Epithelial cell of proximal tubule (primary cell): ENCODE measurements at regions not wholly inside any gene's neighbourhood (a gene's known extent, or its start where the extent isn't known, plus 50 kb on each side); places are given as distances from the start of the nearest gene placed in this dataset.

Source experiments
- DNase-seq: peaks from one replicate; pipeline ENCODE4 v3.0.0-alpha.2; 2011; ENCODE audit warnings: low read depth
- H3K4me3 ChIP-seq: 2 replicates; pipeline ENCODE4 v1.5.1; 2011; ENCODE audit warnings: low read depth, mild to moderate bottlenecking, low read length
- CTCF ChIP-seq: conservative IDR thresholded peaks from 2 replicates; pipeline ENCODE4 v1.5.1; 2012; ENCODE audit warnings: low read depth, mild to moderate bottlenecking, low read length

DNA sequence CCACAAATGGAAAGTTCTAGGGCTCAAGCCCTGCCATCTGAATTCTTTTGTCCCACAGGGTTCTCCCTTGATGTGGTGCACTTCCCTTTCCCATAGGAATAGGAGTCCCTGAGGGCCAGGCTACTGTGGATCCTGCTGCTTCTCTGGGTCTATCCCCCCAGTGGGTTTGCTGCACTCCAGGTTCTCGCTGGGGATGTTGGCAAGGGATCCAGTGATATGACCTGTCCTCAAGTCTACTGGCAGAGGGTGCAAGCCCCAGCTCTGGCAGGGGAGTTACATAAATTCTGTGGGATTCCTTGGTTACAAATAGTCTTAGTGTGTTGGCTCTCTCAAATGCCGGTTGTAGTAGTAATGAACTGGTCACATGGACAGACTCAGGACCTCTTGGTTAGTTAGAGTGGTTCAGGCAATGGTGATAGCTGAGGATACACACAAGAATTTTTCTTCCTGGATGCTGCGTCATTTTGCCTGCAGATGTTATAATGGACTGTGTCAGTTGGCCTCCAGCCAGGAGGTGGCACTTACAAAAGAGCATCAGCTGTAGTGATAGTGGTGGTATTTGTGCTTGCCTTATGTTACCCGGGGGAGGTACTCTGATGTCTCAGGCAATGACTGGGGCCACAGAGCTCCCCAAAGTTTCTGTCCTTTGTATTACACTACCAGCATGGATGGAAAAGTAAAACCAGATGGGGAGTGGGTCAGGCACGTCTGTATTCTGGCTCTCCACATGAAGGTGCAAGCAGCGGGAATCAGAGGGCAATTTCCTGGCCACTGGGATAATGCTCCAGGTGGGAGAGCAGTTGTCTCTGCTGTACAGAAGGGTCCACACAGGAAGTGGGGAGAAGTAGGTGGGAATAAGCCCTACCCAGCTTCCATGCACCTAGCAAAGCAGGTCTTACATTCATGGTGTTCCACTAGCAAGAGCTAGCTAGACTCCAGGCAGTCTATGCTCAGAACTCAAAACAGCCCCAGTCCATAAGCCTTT is 267.9 kb downstream of the SOX11 start:
- no peak for TF ChIP-seq CTCF
- no peak overlapping the region for H3K4me3 ChIP-seq
- DNase-seq = no peak

GRCh38 chr2:5967506-5967905 is 275.3 kb downstream of the SOX11 start:
- DNase-seq = no peak
- no peak overlapping the region for H3K4me3 ChIP-seq
- no peak for TF ChIP-seq CTCF

DNA sequence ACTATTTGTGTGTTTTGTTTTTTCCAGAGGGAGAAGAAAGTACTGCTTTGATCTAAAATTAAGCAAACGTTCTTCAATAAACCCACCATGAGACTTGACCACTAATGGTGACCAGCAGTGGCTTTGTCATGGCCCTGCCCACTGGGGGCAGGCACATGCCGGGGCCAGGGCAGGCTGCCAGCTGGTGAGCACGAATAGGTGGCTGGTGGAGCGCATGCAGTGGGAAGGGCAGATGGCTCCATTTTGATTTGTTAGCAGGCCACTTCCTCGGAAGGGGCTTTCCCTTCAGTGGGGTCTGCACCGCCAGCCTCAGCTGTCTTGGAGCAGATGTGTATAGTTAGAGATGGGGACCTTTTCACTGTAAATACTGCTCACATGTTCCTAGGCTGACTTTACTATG is 277.1 kb downstream of the SOX11 start:
- DNase-seq = no peak
- H3K4me3 ChIP-seq = no peak overlapping the region
- TF ChIP-seq CTCF = no peak

GRCh38 chr2:5970347-5970746 is 278.2 kb downstream of the SOX11 start:
- no peak for TF ChIP-seq CTCF
- H3K4me3 ChIP-seq = no peak overlapping the region
- no peak for DNase-seq

DNA sequence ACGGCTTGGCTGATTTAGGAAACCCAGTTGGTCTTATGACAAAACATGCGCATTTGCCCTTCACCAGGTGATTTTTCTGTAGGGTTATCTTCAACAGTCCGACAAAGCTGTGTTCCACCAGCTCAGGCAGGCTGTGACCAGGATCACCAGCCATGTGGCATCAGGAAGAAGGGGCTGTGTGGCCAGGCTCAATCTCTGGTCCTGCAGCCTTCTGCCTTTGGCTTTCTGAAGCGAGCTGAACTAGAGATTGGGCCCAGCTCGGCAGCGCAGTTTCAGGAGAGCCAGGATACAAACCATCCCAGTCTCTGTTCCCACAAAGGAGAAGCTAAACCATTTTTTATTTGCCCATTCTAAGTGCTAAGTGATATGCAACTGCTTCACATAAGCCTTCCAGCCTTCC is 282.3 kb downstream of the SOX11 start:
- H3K4me3 ChIP-seq = no peak overlapping the region
- no peak for DNase-seq
- no peak for TF ChIP-seq CTCF

DNA sequence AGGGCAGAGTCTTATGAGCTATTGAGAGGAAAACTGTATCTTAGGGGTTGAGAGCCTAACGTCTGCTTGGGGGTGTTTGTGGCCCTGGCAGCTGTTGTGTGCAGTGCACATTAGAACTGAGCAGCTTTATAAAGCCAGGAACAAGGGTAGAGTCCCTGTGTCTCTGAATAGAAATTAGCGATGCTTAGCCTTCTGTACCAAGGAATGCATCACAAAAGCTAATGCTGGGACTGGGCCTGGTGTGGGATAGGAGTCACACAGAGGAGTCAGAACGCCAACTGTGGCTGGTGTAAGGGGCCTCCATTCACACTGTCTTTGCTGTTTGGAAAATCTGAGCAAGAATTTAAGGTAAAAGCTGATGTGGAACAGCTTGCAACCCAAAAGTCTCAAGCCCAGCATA is 283.2 kb downstream of the SOX11 start:
- no peak overlapping the region for H3K4me3 ChIP-seq
- DNase-seq = no peak
- TF ChIP-seq CTCF = no peak
